SK-N-SH (cell line): ENCODE measurements at regions not wholly inside any gene's neighbourhood (a gene's known extent, or its start where the extent isn't known, plus 50 kb on each side); places are given as distances from the start of the nearest gene placed in this dataset.
A peak's percentile ranks its signal among the peaks of the same experiment; 100 is the strongest.

ENCODE experiments used
- CTCF ChIA-PET: fragments of 300-600, 350-600 bp; formaldehyde crosslinking; extraction: SDS; loops from one replicate; lab custom pipeline; 2021; lab: Yijun Ruan, JAX
- POLR2A ChIA-PET: fragments of 350-600 bp; sonication (Branson Sonifier 250); formaldehyde crosslinking; extraction: SDS; loops from one replicate; lab custom pipeline; 2020; ENCODE audit warnings: antibody characterized with exemption, inconsistent platforms; lab: Yijun Ruan, JAX
- DNase-seq: peaks from one replicate; pipeline ENCODE4 v3.0.0; 2012
- H2AFZ ChIP-seq: fragments of 200-600 bp; sonication (generic); 2 replicates; pipeline ENCODE4 v1.8.1; 2016; ENCODE audit warnings: antibody characterized with exemption, mild to moderate bottlenecking, low read depth
- H3F3A ChIP-seq: fragments of 200-600 bp; sonication (generic); replicated peaks from 2 replicates; pipeline ENCODE3; 2016; ENCODE audit warnings: antibody characterized with exemption, mild to moderate bottlenecking; ENCODE audit not compliant: insufficient read depth
- H3K27ac ChIP-seq, 2 experiments: fragments of 200-500 bp in 1 of 2; fragments of 200-600 bp in 1 of 2; sonication (Bioruptor generic) in 1 of 2; sonication (generic), shearing (Covaris generic) in 1 of 2; 2 replicates each; pipeline versions ENCODE4 v1.5.1 to v1.6.1; 2014 to 2016; ENCODE audit warnings: low read depth in 2 of 2, inconsistent platforms in 1 of 2, low read length in 1 of 2, mild to moderate bottlenecking in 1 of 2, mixed read lengths in 1 of 2
- H3K27me3 ChIP-seq: fragments of 200-600 bp; sonication (generic), shearing (Covaris generic); 2 replicates; pipeline ENCODE4 v1.6.1; 2016; ENCODE audit warnings: mixed run types; ENCODE audit not compliant: insufficient read depth
- H3K36me3 ChIP-seq, 2 experiments: fragments of 200-500 bp in 1 of 2; fragments of 200-600 bp in 1 of 2; sonication (Bioruptor generic) in 1 of 2; sonication (generic) in 1 of 2; replicated peaks in 1 of 2; 2 replicates each; pipeline versions ENCODE3 to v1.5.1; 2014 to 2016; ENCODE audit warnings: low read length in 1 of 2, mild to moderate bottlenecking in 1 of 2; ENCODE audit not compliant: insufficient read depth in 2 of 2, control insufficient read depth in 1 of 2
- H3K4me1 ChIP-seq, 2 experiments: fragments of 200-500 bp in 1 of 2; fragments of 200-600 bp in 1 of 2; sonication (Bioruptor generic) in 1 of 2; sonication (generic), shearing (Covaris generic) in 1 of 2; 2 replicates each; pipeline versions ENCODE4 v1.5.1 to v1.6.1; 2014 to 2016; ENCODE audit warnings: low read depth in 1 of 2, low read length in 1 of 2, mixed run types in 1 of 2; ENCODE audit not compliant: insufficient read depth in 2 of 2, control insufficient read depth in 1 of 2
- H3K4me2 ChIP-seq: fragments of 200-600 bp; sonication (generic), shearing (Covaris generic); 2 replicates; pipeline ENCODE4 v1.6.1; 2017; ENCODE audit warnings: mixed run types
- H3K4me3 ChIP-seq, 2 experiments: fragments of 200-500 bp in 1 of 2; fragments of 200-600 bp in 1 of 2; sonication (Bioruptor generic) in 1 of 2; sonication (generic), shearing (Covaris generic) in 1 of 2; 2 replicates each; pipeline versions ENCODE4 v1.5.1 to v1.8.1; 2014 to 2016; ENCODE audit warnings: low read depth in 2 of 2, inconsistent platforms in 1 of 2, low read length in 1 of 2, mild to moderate bottlenecking in 1 of 2, mixed read lengths in 1 of 2, moderate library complexity in 1 of 2
- H3K79me2 ChIP-seq: fragments of 200-600 bp; sonication (generic); 2 replicates; pipeline ENCODE4 v1.8.1; 2017; ENCODE audit warnings: mild to moderate bottlenecking; ENCODE audit not compliant: insufficient read depth
- H3K9ac ChIP-seq: fragments of 200-600 bp; sonication (generic); 2 replicates; pipeline ENCODE4 v1.6.1; 2017; ENCODE audit warnings: mixed run types
- H3K9me2 ChIP-seq: fragments of 200-600 bp; sonication (generic); 2 replicates; pipeline ENCODE4 v1.6.1; 2017; ENCODE audit warnings: mixed run types
- H3K9me3 ChIP-seq: fragments of 200-600 bp; sonication (generic); 2 replicates; pipeline ENCODE4 v1.6.1; 2017; ENCODE audit warnings: mixed run types, mild to moderate bottlenecking, moderate library complexity
- H4K20me1 ChIP-seq: fragments of 200-600 bp; sonication (generic); 2 replicates; pipeline ENCODE4 v1.6.1; 2017; ENCODE audit warnings: mild to moderate bottlenecking, mixed run types; ENCODE audit not compliant: insufficient read depth
- CHD2 ChIP-seq: fragments of 150-350 bp; IDR thresholded peaks from 2 replicates; pipeline ENCODE4 v1.6.1; 2018; ENCODE audit warnings: low read length; ENCODE audit not compliant: partially characterized antibody
- EP300 ChIP-seq, 2 experiments: IDR thresholded peaks; 2 replicates each; pipeline versions ENCODE4 v1.4.0 to v1.6.1; 2012; ENCODE audit warnings: borderline replicate concordance in 1 of 2, low read depth in 1 of 2, low read length in 1 of 2
- EZH2phosphoT487 ChIP-seq: fragments of 200-600 bp; sonication (generic); IDR thresholded peaks from 2 replicates; pipeline ENCODE4 v1.6.1; 2017; ENCODE audit warnings: low read depth, mixed run types, mild to moderate bottlenecking, antibody characterized with exemption, moderate library complexity, borderline replicate concordance
- FOXM1 ChIP-seq: IDR thresholded peaks from 2 replicates; pipeline ENCODE4 v1.4.0; 2012; ENCODE audit warnings: low read depth, mild to moderate bottlenecking
- GABPA ChIP-seq: IDR thresholded peaks from 2 replicates; pipeline ENCODE4 v1.4.0; 2012; ENCODE audit warnings: low read depth, mild to moderate bottlenecking
- MEF2A ChIP-seq: IDR thresholded peaks from 2 replicates; pipeline ENCODE4 v1.4.0; 2012; ENCODE audit warnings: low read depth, borderline replicate concordance
- MXI1 ChIP-seq: IDR thresholded peaks from 2 replicates; pipeline ENCODE4 v1.6.1; 2012; ENCODE audit warnings: mild to moderate bottlenecking, low read depth, low read length, improper control_type of control experiment
- NFIC ChIP-seq: IDR thresholded peaks from 2 replicates; pipeline ENCODE4 v1.4.0; 2012; ENCODE audit warnings: borderline replicate concordance
- NRF1 ChIP-seq: IDR thresholded peaks from 2 replicates; pipeline ENCODE4 v1.6.1; 2012; ENCODE audit warnings: low read depth, mild to moderate bottlenecking, low read length
- PBX3 ChIP-seq: IDR thresholded peaks from 2 replicates; pipeline ENCODE4; 2012
- RFX5 ChIP-seq: IDR thresholded peaks from 2 replicates; pipeline ENCODE4 v1.6.1; 2012; ENCODE audit warnings: mild to moderate bottlenecking, improper control_type of control experiment, low read length
- RXRA ChIP-seq: IDR thresholded peaks from 2 replicates; pipeline ENCODE4 v1.4.0; 2012; ENCODE audit warnings: low read depth, mild to moderate bottlenecking, borderline replicate concordance
- TCF12 ChIP-seq: IDR thresholded peaks from 2 replicates; pipeline ENCODE4 v1.4.0; 2012
- YY1 ChIP-seq: IDR thresholded peaks from 2 replicates; pipeline ENCODE4 v1.4.0; 2012; ENCODE audit warnings: low read depth, mild to moderate bottlenecking
- ZBTB33 ChIP-seq: IDR thresholded peaks from 2 replicates; pipeline ENCODE4 v1.4.0; 2012; ENCODE audit warnings: low read depth, borderline replicate concordance
- WGBS: methylation state at CpG from one replicate; pipeline ENCODE4 v1.1.6; 2017; ENCODE audit warnings: low lambda C conversion rate; 5-methylcytosine and 5-hydroxymethylcytosine counted together
- TF ChIP-seq, protein P1 (sequence below): IDR thresholded peaks from 2 replicates; pipeline ENCODE4 v1.4.0; 2012; ENCODE audit warnings: low read depth, borderline replicate concordance

DNA sequence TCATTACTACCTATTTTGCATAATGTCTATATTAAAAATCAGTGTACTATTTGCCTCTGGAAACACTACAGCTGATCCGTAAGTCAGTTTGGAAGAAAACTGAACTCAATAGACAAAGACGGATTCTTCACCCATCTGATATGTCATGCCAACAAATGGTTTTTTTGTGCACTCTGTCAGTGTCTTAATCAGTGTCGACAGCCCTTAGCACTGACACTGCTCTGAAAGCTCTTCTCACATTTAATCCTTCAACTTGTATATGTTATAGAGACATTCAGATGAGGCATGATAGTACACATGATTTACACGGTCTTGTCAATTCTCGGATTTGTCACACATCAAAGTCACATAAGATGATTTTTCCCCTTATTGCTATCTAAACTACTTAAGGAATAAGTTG lies 347.5 kb upstream of the GALNT5 start:
- no peak for DNase-seq
- Histone ChIP-seq H3K27me3 (no peaks in the 10 kb centered on the region), H3K4me2 (no peak overlapping the region), H3K4me3 (no peak overlapping the region), H3K9me2 (no peaks in the 10 kb centered on the region), H3K36me3 (no peaks in the 10 kb centered on the region), H2AFZ (no peak overlapping the region), H3F3A (peaks cover 17% of the 10 kb centered on the region), H3K27ac (no peak overlapping the region), H3K9me3 (no peaks in the 10 kb centered on the region), H3K79me2 (no peaks in the 10 kb centered on the region), H3K9ac (no peak overlapping the region), H3K4me1 (peaks cover 0 to 5% of the 10 kb centered on the region in 2 experiments; a peak in 1 of 4 replicates), H4K20me1 (no peaks in the 10 kb centered on the region)
- WGBS: 25% methylated on average over 5 of the region's 5 CpGs
- ChIA-PET CTCF (no interaction called here), POLR2A (no interaction called here)
- TF ChIP-seq RXRA: no peak
- peak; percentile 35; the same call in 1 of the 2 replicates for TF ChIP-seq PBX3

DNA sequence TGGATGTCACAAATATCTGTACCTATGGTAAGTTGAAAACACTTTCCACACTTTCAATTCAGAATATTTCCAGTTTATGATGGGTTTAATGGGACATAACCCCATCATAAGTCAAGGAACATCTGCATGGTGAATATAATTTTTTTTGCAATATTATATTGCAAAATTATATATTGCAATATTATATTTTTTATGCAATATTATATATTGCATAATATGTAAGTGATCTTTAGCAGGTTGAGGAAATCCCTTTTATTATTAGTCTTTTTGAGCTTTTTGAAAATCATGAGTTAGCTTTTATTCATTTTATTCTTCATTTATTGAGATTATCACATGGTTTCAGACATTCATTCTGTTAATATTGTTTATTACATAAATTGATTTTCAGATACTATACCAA lies 342.2 kb upstream of the GALNT5 start:
- no peaks in the 10 kb centered on the region for H4K20me1 ChIP-seq

More for the DNA sequence above, 342.2 kb upstream of the GALNT5 start:
- Histone ChIP-seq H3K36me3 (no peaks in the 10 kb centered on the region), H2AFZ (no peak overlapping the region), H3F3A (no peaks in the 10 kb centered on the region), H3K4me1 (no peaks in the 10 kb centered on the region), H3K9ac (no peak overlapping the region), H3K4me2 (no peak overlapping the region), H3K9me3 (peaks cover 7% of the 10 kb centered on the region; the same call in 1 of the 2 replicates), H3K27ac (no peak overlapping the region), H3K9me2 (no peaks in the 10 kb centered on the region), H3K4me3 (no peak overlapping the region), H3K79me2 (no peaks in the 10 kb centered on the region), H3K27me3 (no peaks in the 10 kb centered on the region)
- ChIA-PET CTCF (no interaction called here), POLR2A (no interaction called here)
- no peak for DNase-seq
- TF ChIP-seq NRF1: no peak
- no peak for TF ChIP-seq MXI1
- no peak for TF ChIP-seq YY1
- TF ChIP-seq FOXM1: no peak
- no peak for TF ChIP-seq TCF12
- no peak for TF ChIP-seq EP300 (IDR thresholded peaks at IDR 0.05; ENCODE audit: borderline replicate concordance in 1 of 2, low read depth in 1 of 2, low read length in 1 of 2)
- no peak for TF ChIP-seq NFIC
- no peak for TF ChIP-seq MEF2A
- TF ChIP-seq, protein P1, sequence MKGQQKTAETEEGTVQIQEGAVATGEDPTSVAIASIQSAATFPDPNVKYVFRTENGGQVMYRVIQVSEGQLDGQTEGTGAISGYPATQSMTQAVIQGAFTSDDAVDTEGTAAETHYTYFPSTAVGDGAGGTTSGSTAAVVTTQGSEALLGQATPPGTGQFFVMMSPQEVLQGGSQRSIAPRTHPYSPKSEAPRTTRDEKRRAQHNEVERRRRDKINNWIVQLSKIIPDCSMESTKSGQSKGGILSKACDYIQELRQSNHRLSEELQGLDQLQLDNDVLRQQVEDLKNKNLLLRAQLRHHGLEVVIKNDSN: no peak
- TF ChIP-seq ZBTB33: no peak
- TF ChIP-seq CHD2: no peak
- no peak for TF ChIP-seq RFX5
- no peak for TF ChIP-seq EZH2phosphoT487
- no peak for TF ChIP-seq GABPA
